H1 (cell line): ENCODE measurements at regions not wholly inside any gene's neighbourhood (a gene's known extent, or its start where the extent isn't known, plus 50 kb on each side); places are given as distances from the start of the nearest gene placed in this dataset.

ENCODE experiments used
- CBX5 ChIP-seq: fragments of 300-800, 300-1000 bp; sonication (generic); IDR thresholded peaks from 2 replicates; pipeline ENCODE4 v1.7.1; 2016; ENCODE audit warnings: antibody characterized with exemption, low read length, low read depth
- GTF2F1 ChIP-seq: IDR thresholded peaks from 2 replicates; pipeline ENCODE4 v1.6.1; 2012; ENCODE audit warnings: low read depth, low read length, improper control_type of control experiment, borderline replicate concordance
- POLR2A ChIP-seq, 2 experiments: IDR thresholded peaks; 1 replicate in 1 of 2; 2 replicates in 1 of 2; pipeline ENCODE4 v1.6.1; 2011; ENCODE audit warnings: low read depth in 2 of 2, low read length in 2 of 2, mild to moderate bottlenecking in 2 of 2; ENCODE audit errors: control extremely low read depth in 1 of 2
- ZNF274 ChIP-seq: IDR thresholded peaks from 2 replicates; pipeline ENCODE4 v1.7.0; 2012; ENCODE audit warnings: low read length, borderline replicate concordance; ENCODE audit errors: extremely low read depth
- TF ChIP-seq, protein P1 (sequence below), 3 experiments: IDR thresholded peaks; 1 replicate in 2 of 3; 2 replicates in 1 of 3; pipeline versions ENCODE4 v1.5.1 to v1.6.1; 2011; ENCODE audit warnings: low read length in 3 of 3, mild to moderate bottlenecking in 3 of 3, inconsistent platforms in 2 of 3, low read depth in 1 of 3, moderate library complexity in 1 of 3; ENCODE audit not compliant: insufficient read depth in 1 of 3; ENCODE audit errors: control extremely low read depth in 1 of 3

DNA sequence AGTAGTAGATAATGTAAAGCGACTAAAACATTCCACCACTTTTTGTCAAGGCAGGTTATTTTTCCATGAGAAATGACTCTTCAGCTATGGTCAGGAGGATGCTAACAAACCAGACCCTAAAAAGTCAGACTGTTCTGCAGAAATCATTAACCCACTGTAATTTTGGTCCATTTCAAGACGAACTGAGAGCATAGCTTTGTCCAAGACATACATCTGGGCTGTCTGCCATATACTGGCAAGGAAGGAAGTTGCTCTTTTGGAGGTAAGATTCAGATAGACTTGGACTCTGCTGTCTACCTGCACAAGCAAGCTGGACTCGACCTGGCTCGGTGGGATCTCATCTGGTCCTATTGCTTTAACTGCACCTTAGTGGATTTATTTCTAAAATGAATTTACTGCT lies 207.8 kb downstream of the POSTN start (continued):
- TF ChIP-seq, protein P1, sequence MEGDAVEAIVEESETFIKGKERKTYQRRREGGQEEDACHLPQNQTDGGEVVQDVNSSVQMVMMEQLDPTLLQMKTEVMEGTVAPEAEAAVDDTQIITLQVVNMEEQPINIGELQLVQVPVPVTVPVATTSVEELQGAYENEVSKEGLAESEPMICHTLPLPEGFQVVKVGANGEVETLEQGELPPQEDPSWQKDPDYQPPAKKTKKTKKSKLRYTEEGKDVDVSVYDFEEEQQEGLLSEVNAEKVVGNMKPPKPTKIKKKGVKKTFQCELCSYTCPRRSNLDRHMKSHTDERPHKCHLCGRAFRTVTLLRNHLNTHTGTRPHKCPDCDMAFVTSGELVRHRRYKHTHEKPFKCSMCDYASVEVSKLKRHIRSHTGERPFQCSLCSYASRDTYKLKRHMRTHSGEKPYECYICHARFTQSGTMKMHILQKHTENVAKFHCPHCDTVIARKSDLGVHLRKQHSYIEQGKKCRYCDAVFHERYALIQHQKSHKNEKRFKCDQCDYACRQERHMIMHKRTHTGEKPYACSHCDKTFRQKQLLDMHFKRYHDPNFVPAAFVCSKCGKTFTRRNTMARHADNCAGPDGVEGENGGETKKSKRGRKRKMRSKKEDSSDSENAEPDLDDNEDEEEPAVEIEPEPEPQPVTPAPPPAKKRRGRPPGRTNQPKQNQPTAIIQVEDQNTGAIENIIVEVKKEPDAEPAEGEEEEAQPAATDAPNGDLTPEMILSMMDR (IDR thresholded peaks at IDR 0.05; ENCODE audit: control extremely low read depth in 1 of 3, insufficient read depth in 1 of 3, low read depth in 1 of 3, low read length in 3 of 3) = no peak
- TF ChIP-seq POLR2A (IDR thresholded peaks at IDR 0.05; ENCODE audit: control extremely low read depth in 1 of 2, low read depth in 2 of 2, low read length in 2 of 2) (no peak), ZNF274 (no peak), CBX5 (no peak), GTF2F1 (no peak)
